ENCODE measurements at regions not wholly inside any gene's neighbourhood (a gene's known extent, or its start where the extent isn't known, plus 50 kb on each side); places are given as distances from the start of the nearest gene placed in this dataset.
"Not testable (repeated sequence)": the region's sequence is repeated elsewhere in the genome, so short reads cannot be mapped to it uniquely, and the experiment has no call there.

DNA sequence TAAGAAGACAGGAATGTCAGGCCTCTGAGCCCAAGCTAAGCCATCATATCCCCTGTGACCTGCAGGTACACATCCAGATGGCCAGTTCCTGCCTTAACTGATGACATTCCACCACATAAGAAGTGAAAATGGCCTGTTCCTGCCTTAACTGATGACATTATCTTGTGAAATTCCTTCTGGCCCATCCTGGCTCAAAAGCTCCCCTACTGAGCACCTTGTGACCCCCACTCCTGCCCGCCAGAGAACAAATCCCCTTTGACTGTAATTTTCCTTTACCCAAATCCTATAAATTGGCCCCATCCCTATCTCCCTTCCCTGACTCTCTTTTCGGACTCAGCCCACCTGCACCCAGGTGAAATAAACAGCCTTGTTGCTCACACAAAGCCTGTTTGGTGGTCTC lies 537.2 kb upstream of the CRIM1 start:
- not testable (repeated sequence) for TF ChIP-seq POLR2A (IDR thresholded peaks at IDR 0.05)
- TF ChIP-seq, protein P1, sequence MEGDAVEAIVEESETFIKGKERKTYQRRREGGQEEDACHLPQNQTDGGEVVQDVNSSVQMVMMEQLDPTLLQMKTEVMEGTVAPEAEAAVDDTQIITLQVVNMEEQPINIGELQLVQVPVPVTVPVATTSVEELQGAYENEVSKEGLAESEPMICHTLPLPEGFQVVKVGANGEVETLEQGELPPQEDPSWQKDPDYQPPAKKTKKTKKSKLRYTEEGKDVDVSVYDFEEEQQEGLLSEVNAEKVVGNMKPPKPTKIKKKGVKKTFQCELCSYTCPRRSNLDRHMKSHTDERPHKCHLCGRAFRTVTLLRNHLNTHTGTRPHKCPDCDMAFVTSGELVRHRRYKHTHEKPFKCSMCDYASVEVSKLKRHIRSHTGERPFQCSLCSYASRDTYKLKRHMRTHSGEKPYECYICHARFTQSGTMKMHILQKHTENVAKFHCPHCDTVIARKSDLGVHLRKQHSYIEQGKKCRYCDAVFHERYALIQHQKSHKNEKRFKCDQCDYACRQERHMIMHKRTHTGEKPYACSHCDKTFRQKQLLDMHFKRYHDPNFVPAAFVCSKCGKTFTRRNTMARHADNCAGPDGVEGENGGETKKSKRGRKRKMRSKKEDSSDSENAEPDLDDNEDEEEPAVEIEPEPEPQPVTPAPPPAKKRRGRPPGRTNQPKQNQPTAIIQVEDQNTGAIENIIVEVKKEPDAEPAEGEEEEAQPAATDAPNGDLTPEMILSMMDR (IDR thresholded peaks at IDR 0.05), result not testable (repeated sequence)
